ENCODE measurements at regions not wholly inside any gene's neighbourhood (a gene's known extent, or its start where the extent isn't known, plus 50 kb on each side); places are given as distances from the start of the nearest gene placed in this dataset.
"Not testable (repeated sequence)": the region's sequence is repeated elsewhere in the genome, so short reads cannot be mapped to it uniquely, and the experiment has no call there.

DNA sequence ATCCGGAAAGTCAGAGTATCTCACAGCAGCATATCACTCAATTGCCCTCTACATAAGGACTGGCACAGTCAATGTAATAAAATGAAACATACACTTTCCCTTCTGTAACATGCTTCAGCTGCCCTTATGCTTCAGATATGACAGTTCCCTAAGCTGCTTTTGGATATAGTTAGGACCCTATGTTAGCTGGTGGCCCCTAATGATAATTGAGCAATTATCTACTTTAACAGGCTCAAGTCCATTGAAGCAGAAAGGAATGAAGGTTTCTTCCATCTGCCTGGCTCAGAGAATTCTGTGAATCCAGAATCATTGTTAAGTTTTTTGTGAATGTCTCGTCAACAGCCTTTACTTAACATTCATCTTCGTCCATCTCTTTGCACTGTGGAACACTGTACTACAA, 951.2 kb upstream of the DIAPH2 start:
- H3K36me3 ChIP-seq (ENCODE audit: control insufficient read depth in 4 of 4, insufficient read depth in 4 of 4, low read length in 3 of 4), result no peaks in the 10 kb centered on the region
- H3K9me3 ChIP-seq (ENCODE audit: control extremely low read depth in 1 of 5, control insufficient read depth in 4 of 5, insufficient read depth in 2 of 5, low read depth in 1 of 5, low read length in 4 of 5), result no peaks in the 10 kb centered on the region
- 85% methylated on average over 3 of the region's 3 CpGs for WGBS (ENCODE audit: insufficient coverage)
- H3K27me3 ChIP-seq (replicated peaks in 2 of 5; ENCODE audit: control insufficient read depth in 4 of 5, insufficient read depth in 5 of 5, low read length in 4 of 5), result no peaks in the 10 kb centered on the region
- H3K4me1 ChIP-seq (ENCODE audit: control extremely low read depth in 1 of 4, control insufficient read depth in 4 of 4, insufficient read depth in 4 of 4, low read length in 3 of 4), result no peaks in the 10 kb centered on the region
- no peak overlapping the region for H3K4me3 ChIP-seq (ENCODE audit: control insufficient read depth in 1 of 7, extremely low read depth in 1 of 7, insufficient read depth in 4 of 7, low read depth in 2 of 7, low read length in 6 of 7)
- ChIA-PET POLR2A (no interaction called here), CTCF (no interaction called here)
- no peak overlapping the region for H3K27ac ChIP-seq (ENCODE audit: insufficient read depth in 1 of 2, low read depth in 1 of 2, low read length in 2 of 2, poor library complexity in 1 of 2, severe bottlenecking in 2 of 2)
- no peak for DNase-seq

DNA sequence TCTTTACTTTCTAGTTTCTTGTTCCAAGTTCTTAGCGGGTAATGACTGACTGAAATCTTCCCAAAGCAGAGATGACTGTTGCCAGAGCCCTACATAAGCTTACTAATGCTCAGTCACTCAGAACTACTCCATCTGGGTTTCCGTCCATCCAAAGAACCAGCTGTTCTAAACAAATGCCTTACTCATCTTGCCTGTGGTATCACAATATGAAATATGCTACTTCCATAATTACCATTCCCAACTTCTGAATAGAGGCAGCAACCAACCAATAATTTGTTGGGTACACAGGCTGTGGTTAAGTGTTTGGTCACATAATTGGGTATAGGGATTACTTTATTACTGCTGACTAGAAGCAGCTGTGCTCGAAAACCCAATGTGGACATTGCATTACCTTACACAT, 930.2 kb upstream of the DIAPH2 start:
- WGBS (ENCODE audit: insufficient coverage), result 83% methylated on average over 1 of the region's 3 CpGs
- CTCF ChIA-PET, result no interaction called here
- H3K27me3 ChIP-seq (replicated peaks in 2 of 5; ENCODE audit: control insufficient read depth in 4 of 5, insufficient read depth in 5 of 5, low read length in 4 of 5), result peaks cover 0 to 4% (median 0%) of the 10 kb centered on the region in 5 experiments

GRCh38 chrX:95760356-95760755, 924.3 kb upstream of the DIAPH2 start:
- no peak overlapping the region for H3K4me3 ChIP-seq (ENCODE audit: control insufficient read depth in 1 of 7, extremely low read depth in 1 of 7, insufficient read depth in 4 of 7, low read depth in 2 of 7, low read length in 6 of 7)
- ChIA-PET POLR2A (no interaction called here), CTCF (no interaction called here)
- peak; percentile 17 to 56 (median 45) for DNase-seq
- H3K36me3 ChIP-seq (ENCODE audit: control insufficient read depth in 4 of 4, insufficient read depth in 4 of 4, low read length in 3 of 4), result no peaks in the 10 kb centered on the region
- peaks cover 0 to 2% (median 0%) of the 10 kb centered on the region in 4 experiments for H3K4me1 ChIP-seq (ENCODE audit: control extremely low read depth in 1 of 4, control insufficient read depth in 4 of 4, insufficient read depth in 4 of 4, low read length in 3 of 4)
- peaks cover 0 to 4% (median 0%) of the 10 kb centered on the region in 5 experiments for H3K27me3 ChIP-seq (replicated peaks in 2 of 5; ENCODE audit: control insufficient read depth in 4 of 5, insufficient read depth in 5 of 5, low read length in 4 of 5)
- H3K27ac ChIP-seq (ENCODE audit: insufficient read depth in 1 of 2, low read depth in 1 of 2, low read length in 2 of 2, poor library complexity in 1 of 2, severe bottlenecking in 2 of 2), result no peak overlapping the region
- H3K9me3 ChIP-seq (ENCODE audit: control extremely low read depth in 1 of 5, control insufficient read depth in 4 of 5, insufficient read depth in 2 of 5, low read depth in 1 of 5, low read length in 4 of 5), result no peaks in the 10 kb centered on the region
- 0% methylated on average over 2 of the region's 3 CpGs for WGBS (ENCODE audit: insufficient coverage)

More for the DNA sequence above, 930.2 kb upstream of the DIAPH2 start:
- DNase-seq, result no peak
- no peak overlapping the region for H3K4me3 ChIP-seq (ENCODE audit: control insufficient read depth in 1 of 7, extremely low read depth in 1 of 7, insufficient read depth in 4 of 7, low read depth in 2 of 7, low read length in 6 of 7)
- H3K36me3 ChIP-seq (ENCODE audit: control insufficient read depth in 4 of 4, insufficient read depth in 4 of 4, low read length in 3 of 4), result no peaks in the 10 kb centered on the region
- H3K9me3 ChIP-seq (ENCODE audit: control extremely low read depth in 1 of 5, control insufficient read depth in 4 of 5, insufficient read depth in 2 of 5, low read depth in 1 of 5, low read length in 4 of 5), result peaks cover 0 to 3% (median 0%) of the 10 kb centered on the region in 5 experiments
- H3K27ac ChIP-seq (ENCODE audit: insufficient read depth in 1 of 2, low read depth in 1 of 2, low read length in 2 of 2, poor library complexity in 1 of 2, severe bottlenecking in 2 of 2), result no peak overlapping the region
- POLR2A ChIA-PET, result no interaction called here
- no peaks in the 10 kb centered on the region for H3K4me1 ChIP-seq (ENCODE audit: control extremely low read depth in 1 of 4, control insufficient read depth in 4 of 4, insufficient read depth in 4 of 4, low read length in 3 of 4)

DNA sequence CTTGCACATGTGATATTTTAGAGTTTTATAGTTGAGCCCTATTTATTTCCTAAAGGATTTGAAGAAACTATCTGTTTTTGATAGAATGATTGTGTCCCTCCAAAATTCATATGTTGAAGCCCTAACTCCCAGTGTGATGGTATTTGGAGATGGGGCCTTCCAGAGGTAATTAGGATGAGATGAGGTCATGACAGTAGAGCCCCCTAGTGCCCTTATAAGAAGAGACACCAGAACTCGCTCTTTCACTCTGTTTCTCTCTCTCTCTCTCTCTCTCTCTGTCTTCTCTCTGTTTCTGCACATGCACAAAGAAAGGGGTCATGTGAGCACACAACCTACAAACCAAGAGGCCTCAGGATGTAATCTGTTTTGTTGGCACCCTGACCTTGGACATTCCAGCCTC, 921.9 kb upstream of the DIAPH2 start:
- peaks cover 0 to 2% (median 0%) of the 10 kb centered on the region in 4 experiments for H3K4me1 ChIP-seq (ENCODE audit: control extremely low read depth in 1 of 4, control insufficient read depth in 4 of 4, insufficient read depth in 4 of 4, low read length in 3 of 4)
- POLR2A ChIA-PET, result no interaction called here
- H3K36me3 ChIP-seq (ENCODE audit: control insufficient read depth in 4 of 4, insufficient read depth in 4 of 4, low read length in 3 of 4), result no peaks in the 10 kb centered on the region
- no peaks in the 10 kb centered on the region for H3K9me3 ChIP-seq (ENCODE audit: control extremely low read depth in 1 of 5, control insufficient read depth in 4 of 5, insufficient read depth in 2 of 5, low read depth in 1 of 5, low read length in 4 of 5)
- CTCF ChIA-PET, result no interaction called here
- DNase-seq, result peak in 1 of 3 donors; percentile 3
- WGBS (ENCODE audit: insufficient coverage), result no CpG with 5 or more reads among the region's 1 CpG
- no peak overlapping the region for H3K4me3 ChIP-seq (ENCODE audit: control insufficient read depth in 1 of 7, extremely low read depth in 1 of 7, insufficient read depth in 4 of 7, low read depth in 2 of 7, low read length in 6 of 7)
- peaks cover 0 to 5% (median 0%) of the 10 kb centered on the region in 5 experiments for H3K27me3 ChIP-seq (replicated peaks in 2 of 5; ENCODE audit: control insufficient read depth in 4 of 5, insufficient read depth in 5 of 5, low read length in 4 of 5)
- no peak overlapping the region for H3K27ac ChIP-seq (ENCODE audit: insufficient read depth in 1 of 2, low read depth in 1 of 2, low read length in 2 of 2, poor library complexity in 1 of 2, severe bottlenecking in 2 of 2)

DNA sequence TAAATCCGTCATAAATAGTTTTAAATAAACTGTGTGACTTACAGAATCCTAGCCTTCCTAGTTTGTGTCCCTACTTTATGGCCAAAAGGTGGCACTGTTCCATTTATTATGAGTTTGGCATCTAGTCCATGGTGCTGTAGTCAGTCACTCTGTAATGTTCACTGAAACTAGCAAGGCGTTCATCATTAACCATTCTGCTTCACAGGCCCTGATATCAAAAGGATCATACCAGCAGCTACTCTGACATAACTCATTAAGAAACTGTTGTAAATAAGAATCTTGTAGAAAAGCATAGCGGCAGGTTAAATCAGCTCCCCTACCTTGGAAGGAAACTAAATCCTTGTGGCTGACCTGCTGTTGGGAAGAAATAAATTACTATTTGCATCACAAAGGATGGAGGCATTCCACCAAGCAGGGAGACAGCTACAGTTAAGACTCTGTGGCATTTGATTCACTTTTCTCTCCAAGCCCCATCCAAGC, 919.6 kb upstream of the DIAPH2 start:
- H3K9me3 ChIP-seq (ENCODE audit: control extremely low read depth in 1 of 5, control insufficient read depth in 4 of 5, insufficient read depth in 2 of 5, low read depth in 1 of 5, low read length in 4 of 5), result no peaks in the 10 kb centered on the region
- H3K27me3 ChIP-seq (replicated peaks in 2 of 5; ENCODE audit: control insufficient read depth in 4 of 5, insufficient read depth in 5 of 5, low read length in 4 of 5), result peaks cover 0 to 5% (median 0%) of the 10 kb centered on the region in 5 experiments
- H3K4me1 ChIP-seq (ENCODE audit: control extremely low read depth in 1 of 4, control insufficient read depth in 4 of 4, insufficient read depth in 4 of 4, low read length in 3 of 4), result peaks cover 0 to 2% (median 0%) of the 10 kb centered on the region in 4 experiments
- 70% methylated on average over 2 of the region's 3 CpGs for WGBS (ENCODE audit: insufficient coverage)
- no peaks in the 10 kb centered on the region for H3K36me3 ChIP-seq (ENCODE audit: control insufficient read depth in 4 of 4, insufficient read depth in 4 of 4, low read length in 3 of 4)
- CTCF ChIA-PET, result interaction anchor here (1.6 kb wide), 1 partner anchor 8 kb away, joined by 3 read pairs; no protein-coding TSS in a partner anchor
- no peak overlapping the region for H3K27ac ChIP-seq (ENCODE audit: insufficient read depth in 1 of 2, low read depth in 1 of 2, low read length in 2 of 2, poor library complexity in 1 of 2, severe bottlenecking in 2 of 2)
- POLR2A ChIA-PET, result no interaction called here
- no peak overlapping the region for H3K4me3 ChIP-seq (ENCODE audit: control insufficient read depth in 1 of 7, extremely low read depth in 1 of 7, insufficient read depth in 4 of 7, low read depth in 2 of 7, low read length in 6 of 7)
- peak; percentile 11 to 41 (median 33) for DNase-seq

DNA sequence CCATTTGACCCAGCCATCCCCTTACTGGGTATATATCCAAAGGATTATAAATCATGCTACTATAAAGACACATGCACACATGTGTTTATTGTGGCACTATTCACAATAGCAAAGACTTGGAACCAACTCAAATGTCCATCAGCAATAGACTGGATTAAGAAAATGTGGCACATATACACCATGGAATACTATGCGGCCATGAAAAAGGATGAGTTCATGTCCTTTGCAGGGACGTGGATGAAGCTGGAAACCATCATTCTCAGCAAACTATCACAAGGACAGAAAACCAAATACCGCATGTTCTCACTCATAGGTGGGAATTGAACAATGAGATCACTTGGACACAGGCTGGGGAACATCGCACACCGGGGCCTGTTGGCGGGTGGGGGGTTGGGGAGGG, 913.4 kb upstream of the DIAPH2 start:
- H3K9me3 ChIP-seq (ENCODE audit: control extremely low read depth in 1 of 5, control insufficient read depth in 4 of 5, insufficient read depth in 2 of 5, low read depth in 1 of 5, low read length in 4 of 5); H3K4me1 ChIP-seq (ENCODE audit: control extremely low read depth in 1 of 4, control insufficient read depth in 4 of 4, insufficient read depth in 4 of 4, low read length in 3 of 4); POLR2A ChIA-PET; H3K27ac ChIP-seq (ENCODE audit: insufficient read depth in 1 of 2, low read depth in 1 of 2, low read length in 2 of 2, poor library complexity in 1 of 2, severe bottlenecking in 2 of 2); H3K27me3 ChIP-seq (replicated peaks in 2 of 5; ENCODE audit: control insufficient read depth in 4 of 5, insufficient read depth in 5 of 5, low read length in 4 of 5); H3K36me3 ChIP-seq (ENCODE audit: control insufficient read depth in 4 of 4, insufficient read depth in 4 of 4, low read length in 3 of 4); CTCF ChIA-PET; H3K4me3 ChIP-seq (ENCODE audit: control insufficient read depth in 1 of 7, extremely low read depth in 1 of 7, insufficient read depth in 4 of 7, low read depth in 2 of 7, low read length in 6 of 7); DNase-seq: not testable (repeated sequence)
- no CpG with 5 or more reads among the region's 6 CpGs for WGBS (ENCODE audit: insufficient coverage)

DNA sequence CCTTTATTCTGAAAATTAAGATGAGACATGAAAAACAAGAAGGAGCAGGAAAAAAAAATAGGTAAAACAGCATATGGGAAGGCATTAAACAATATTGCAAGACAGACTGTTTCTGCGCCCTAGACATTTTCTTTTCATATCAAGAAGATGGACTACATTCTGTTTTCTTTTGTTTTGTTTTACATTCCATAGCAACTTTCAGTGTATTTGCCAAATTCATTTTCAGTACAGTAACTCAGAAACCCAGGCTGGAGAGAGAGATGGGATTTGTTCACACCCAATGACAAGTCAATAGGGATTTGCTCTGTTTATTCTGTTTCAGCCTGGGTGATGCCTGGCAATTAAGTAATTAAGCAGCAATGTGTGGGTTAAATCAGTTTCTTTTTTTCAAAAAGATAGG, 892.8 kb upstream of the DIAPH2 start:
- Histone ChIP-seq H3K27me3 (replicated peaks in 2 of 5; ENCODE audit: control insufficient read depth in 4 of 5, insufficient read depth in 5 of 5, low read length in 4 of 5) (no peaks in the 10 kb centered on the region), H3K27ac (ENCODE audit: insufficient read depth in 1 of 2, low read depth in 1 of 2, low read length in 2 of 2, poor library complexity in 1 of 2, severe bottlenecking in 2 of 2) (no peak overlapping the region), H3K9me3 (ENCODE audit: control extremely low read depth in 1 of 5, control insufficient read depth in 4 of 5, insufficient read depth in 2 of 5, low read depth in 1 of 5, low read length in 4 of 5) (no peaks in the 10 kb centered on the region), H3K4me3 (ENCODE audit: control insufficient read depth in 1 of 7, extremely low read depth in 1 of 7, insufficient read depth in 4 of 7, low read depth in 2 of 7, low read length in 6 of 7) (no peak overlapping the region), H3K36me3 (ENCODE audit: control insufficient read depth in 4 of 4, insufficient read depth in 4 of 4, low read length in 3 of 4) (no peaks in the 10 kb centered on the region), H3K4me1 (ENCODE audit: control extremely low read depth in 1 of 4, control insufficient read depth in 4 of 4, insufficient read depth in 4 of 4, low read length in 3 of 4) (no peaks in the 10 kb centered on the region)
- CTCF ChIA-PET, result no interaction called here
- no peak for DNase-seq
- POLR2A ChIA-PET, result no interaction called here
- WGBS (ENCODE audit: insufficient coverage), result no CpG with 5 or more reads among the region's 1 CpG

Measured in common myeloid progenitor, CD34-positive (primary cell).